PFSK-1 (cell line): ENCODE measurements at regions not wholly inside any gene's neighbourhood (a gene's known extent, or its start where the extent isn't known, plus 50 kb on each side); places are given as distances from the start of the nearest gene placed in this dataset.

ENCODE experiments used
- POLR2AphosphoS5 ChIP-seq: IDR thresholded peaks from 2 replicates; pipeline ENCODE4 v1.6.1; 2012; ENCODE audit warnings: low read depth, mild to moderate bottlenecking, control low read depth, low read length, moderate library complexity
- SIN3A ChIP-seq: IDR thresholded peaks from 2 replicates; pipeline ENCODE4 v1.6.1; 2012; ENCODE audit warnings: mild to moderate bottlenecking, low read length, moderate library complexity, borderline replicate concordance; ENCODE audit not compliant: insufficient read depth
- TAF1 ChIP-seq: IDR thresholded peaks from 2 replicates; pipeline ENCODE4 v1.6.1; 2012; ENCODE audit warnings: low read length, control low read depth, borderline replicate concordance; ENCODE audit not compliant: insufficient read depth
- TF ChIP-seq, protein P1 (sequence below), 2 experiments: IDR thresholded peaks; 2 replicates each; pipeline versions ENCODE4 v1.6.1 to v1.8.0; 2011 to 2012; ENCODE audit warnings: low read depth in 2 of 2, low read length in 2 of 2, control low read depth in 1 of 2, inconsistent platforms in 1 of 2, mild to moderate bottlenecking in 1 of 2, moderate library complexity in 1 of 2; ENCODE audit not compliant: insufficient read depth in 1 of 2

GRCh38 chr2:234887195-234887594 lies 64.6 kb upstream of the SH3BP4 start:
- TF ChIP-seq TAF1 (no peak), SIN3A (no peak), POLR2AphosphoS5 (no peak)
- TF ChIP-seq, protein P1, sequence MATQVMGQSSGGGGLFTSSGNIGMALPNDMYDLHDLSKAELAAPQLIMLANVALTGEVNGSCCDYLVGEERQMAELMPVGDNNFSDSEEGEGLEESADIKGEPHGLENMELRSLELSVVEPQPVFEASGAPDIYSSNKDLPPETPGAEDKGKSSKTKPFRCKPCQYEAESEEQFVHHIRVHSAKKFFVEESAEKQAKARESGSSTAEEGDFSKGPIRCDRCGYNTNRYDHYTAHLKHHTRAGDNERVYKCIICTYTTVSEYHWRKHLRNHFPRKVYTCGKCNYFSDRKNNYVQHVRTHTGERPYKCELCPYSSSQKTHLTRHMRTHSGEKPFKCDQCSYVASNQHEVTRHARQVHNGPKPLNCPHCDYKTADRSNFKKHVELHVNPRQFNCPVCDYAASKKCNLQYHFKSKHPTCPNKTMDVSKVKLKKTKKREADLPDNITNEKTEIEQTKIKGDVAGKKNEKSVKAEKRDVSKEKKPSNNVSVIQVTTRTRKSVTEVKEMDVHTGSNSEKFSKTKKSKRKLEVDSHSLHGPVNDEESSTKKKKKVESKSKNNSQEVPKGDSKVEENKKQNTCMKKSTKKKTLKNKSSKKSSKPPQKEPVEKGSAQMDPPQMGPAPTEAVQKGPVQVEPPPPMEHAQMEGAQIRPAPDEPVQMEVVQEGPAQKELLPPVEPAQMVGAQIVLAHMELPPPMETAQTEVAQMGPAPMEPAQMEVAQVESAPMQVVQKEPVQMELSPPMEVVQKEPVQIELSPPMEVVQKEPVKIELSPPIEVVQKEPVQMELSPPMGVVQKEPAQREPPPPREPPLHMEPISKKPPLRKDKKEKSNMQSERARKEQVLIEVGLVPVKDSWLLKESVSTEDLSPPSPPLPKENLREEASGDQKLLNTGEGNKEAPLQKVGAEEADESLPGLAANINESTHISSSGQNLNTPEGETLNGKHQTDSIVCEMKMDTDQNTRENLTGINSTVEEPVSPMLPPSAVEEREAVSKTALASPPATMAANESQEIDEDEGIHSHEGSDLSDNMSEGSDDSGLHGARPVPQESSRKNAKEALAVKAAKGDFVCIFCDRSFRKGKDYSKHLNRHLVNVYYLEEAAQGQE (IDR thresholded peaks at IDR 0.05; ENCODE audit: insufficient read depth in 1 of 2, low read depth in 2 of 2, low read length in 2 of 2), result no peak
